GM10248 (cell line): ENCODE measurements at regions not wholly inside any gene's neighbourhood (a gene's known extent, or its start where the extent isn't known, plus 50 kb on each side); places are given as distances from the start of the nearest gene placed in this dataset.

ENCODE experiments used
- CTCF ChIA-PET: fragments of 300-600 bp; sonication (Branson Sonifier 250); formaldehyde crosslinking; extraction: SDS; loops from one replicate; lab custom pipeline; 2021; ENCODE audit warnings: antibody characterized with exemption; lab: Yijun Ruan, JAX
- POLR2A ChIA-PET: fragments of 350-650 bp; sonication (Branson Sonifier 250); formaldehyde crosslinking; extraction: SDS; loops from one replicate; lab custom pipeline; 2020; ENCODE audit warnings: antibody characterized with exemption; lab: Yijun Ruan, JAX
- DNase-seq: peaks from one replicate; pipeline ENCODE4 v3.0.0; 2012; ENCODE audit errors: extremely low spot score
- CTCF ChIP-seq: IDR thresholded peaks from 2 replicates; pipeline ENCODE4 v1.5.1; 2012; ENCODE audit warnings: mild to moderate bottlenecking, low read depth; ENCODE audit errors: extremely low read depth, missing control alignments, control extremely low read depth

GRCh38 chr12:76627346-76628135 is 68.0 kb upstream of the OSBPL8 start:
- TF ChIP-seq CTCF: no peak
- ChIA-PET POLR2A (no interaction called here), CTCF (interaction anchor here (1.6 kb wide), 1 partner anchor 163 kb away, joined by 9 read pairs; no protein-coding TSS in a partner anchor)
- DNase-seq: no peak

GRCh38 chr12:76628745-76629144 is 69.2 kb upstream of the OSBPL8 start:
- no peak for DNase-seq
- ChIA-PET CTCF (interaction anchor here (0.9 to 1.6 kb wide), 2 partner anchors 10 to 162 kb away, joined by 4 to 9 read pairs; no protein-coding TSS in a partner anchor), POLR2A (interaction anchor here (0.6 kb wide), 1 partner anchor 1075 kb away, joined by 3 read pairs; no protein-coding TSS in a partner anchor)
- TF ChIP-seq CTCF: no peak

- ChIA-PET CTCF (interaction anchor here (0.9 to 1.9 kb wide), 4 partner anchors 10 to 379 kb away, joined by 5 to 9 read pairs (median 6); no protein-coding TSS in a partner anchor), POLR2A (no interaction called here)
- no peak for TF ChIP-seq CTCF
- DNase-seq: no peak
Measured at GRCh38 chr12:76631741-76632140, 72.2 kb upstream of the OSBPL8 start.

- ChIA-PET POLR2A (no interaction called here), CTCF (interaction anchor here (2.2 kb wide), 1 partner anchor 11 kb away, joined by 11 read pairs; no protein-coding TSS in a partner anchor)
- no peak for DNase-seq
- no peak for TF ChIP-seq CTCF
Measured at GRCh38 chr12:76633415-76633814, 73.8 kb upstream of the OSBPL8 start.

- no peak for DNase-seq
- no peak for TF ChIP-seq CTCF
- CTCF ChIA-PET: interaction anchor here (1.0 to 2.2 kb wide), 2 partner anchors 12 to 252 kb away, joined by 3 to 11 read pairs; no protein-coding TSS in a partner anchor
Measured at GRCh38 chr12:76634133-76634532, 74.6 kb upstream of the OSBPL8 start.

GRCh38 chr12:76636121-76636692 is 76.6 kb upstream of the OSBPL8 start:
- TF ChIP-seq CTCF: no peak
- ChIA-PET POLR2A (no interaction called here), CTCF (interaction anchor here (1.4 to 2.1 kb wide), 5 partner anchors 10 to 375 kb away, joined by 3 to 8 read pairs (median 6); no protein-coding TSS in a partner anchor)
- no peak for DNase-seq

More at GRCh38 chr12:76634133-76634532, 74.6 kb upstream of the OSBPL8 start:
- POLR2A ChIA-PET: no interaction called here
